ENCODE measurements at regions not wholly inside any gene's neighbourhood (a gene's known extent, or its start where the extent isn't known, plus 50 kb on each side); places are given as distances from the start of the nearest gene placed in this dataset.
"Not testable (repeated sequence)": the region's sequence is repeated elsewhere in the genome, so short reads cannot be mapped to it uniquely, and the experiment has no call there.

- DNase-seq; intact Hi-C loops (cut with micrococcal nuclease); ATAC-seq: not testable (repeated sequence)
These were observed 51.1 kb upstream of the RASSF6 start for GRCh38 chr4:73671348-73671747.

GRCh38 chr4:73673286-73673685, 53.0 kb upstream of the RASSF6 start:
- DNase-seq (no peak), ATAC-seq (peak; percentile 74)
- intact Hi-C loops (cut with micrococcal nuclease), result no loop called here

GRCh38 chr4:73674451-73674919, 54.2 kb upstream of the RASSF6 start:
- intact Hi-C loops (cut with micrococcal nuclease), result no loop called here
- ATAC-seq, result peak; percentile 53
- DNase-seq, result peak; percentile 34

GRCh38 chr4:73675623-73676022, 55.4 kb upstream of the RASSF6 start:
- intact Hi-C loops (cut with micrococcal nuclease), result no loop called here
- no peak for DNase-seq
- no peak for ATAC-seq

- intact Hi-C loops (cut with micrococcal nuclease), result no loop called here
- ATAC-seq (no peak), DNase-seq (no peak)
These were observed 55.9 kb upstream of the RASSF6 start for GRCh38 chr4:73676136-73676535.

- intact Hi-C loops (cut with micrococcal nuclease), result no loop called here
- peak; percentile 65 for ATAC-seq
- no peak for DNase-seq
These were observed 56.7 kb upstream of the RASSF6 start for GRCh38 chr4:73676861-73677323.

- DNase-seq, result no peak
- intact Hi-C loops (cut with micrococcal nuclease), result no loop called here
- ATAC-seq, result no peak
These were observed 59.6 kb upstream of the RASSF6 start for GRCh38 chr4:73679836-73680235.

GRCh38 chr4:73681776-73682175, 58.6 kb upstream of the CXCL8 start:
- intact Hi-C loops (cut with micrococcal nuclease), result no loop called here
- no peak for ATAC-seq
- DNase-seq, result no peak

- no peak for DNase-seq
- ATAC-seq, result no peak
- intact Hi-C loops (cut with micrococcal nuclease), result no loop called here
These were observed 57.9 kb upstream of the CXCL8 start for GRCh38 chr4:73682508-73682907.

- DNase-seq, result no peak
- intact Hi-C loops (cut with micrococcal nuclease), result no loop called here
- no peak for ATAC-seq
These were observed 57.3 kb upstream of the CXCL8 start for GRCh38 chr4:73683033-73683432.

GRCh38 chr4:73683456-73683855, 56.9 kb upstream of the CXCL8 start:
- ATAC-seq, result no peak

GRCh38 chr4:73684097-73684496, 56.3 kb upstream of the CXCL8 start:
- intact Hi-C loops (cut with micrococcal nuclease), result no loop called here
- ATAC-seq (no peak), DNase-seq (no peak)

More at GRCh38 chr4:73683456-73683855, 56.9 kb upstream of the CXCL8 start:
- intact Hi-C loops (cut with micrococcal nuclease), result no loop called here
- DNase-seq, result no peak

GRCh38 chr4:73685052-73685451, 55.3 kb upstream of the CXCL8 start:
- DNase-seq (no peak), ATAC-seq (no peak)
- intact Hi-C loops (cut with micrococcal nuclease), result no loop called here

GRCh38 chr4:73687421-73687820, 52.9 kb upstream of the CXCL8 start:
- ATAC-seq (no peak), DNase-seq (no peak)
- intact Hi-C loops (cut with micrococcal nuclease), result no loop called here

- ATAC-seq, result no peak
- DNase-seq, result no peak
- intact Hi-C loops (cut with micrococcal nuclease), result no loop called here
These were observed 50.2 kb upstream of the CXCL8 start for GRCh38 chr4:73690051-73690738.

All from left ventricle myocardium superior (tissue), 1 donor.